AG09309 (cell line): ENCODE measurements at regions not wholly inside any gene's neighbourhood (a gene's known extent, or its start where the extent isn't known, plus 50 kb on each side); places are given as distances from the start of the nearest gene placed in this dataset.
"Not testable (repeated sequence)": the region's sequence is repeated elsewhere in the genome, so short reads cannot be mapped to it uniquely, and the experiment has no call there.

Source experiments
- DNase-seq: peaks from one replicate; pipeline ENCODE4 v3.0.0-alpha.2; 2010; ENCODE audit warnings: low read depth
- H3K4me3 ChIP-seq: 2 replicates; pipeline ENCODE4 v1.5.1; 2011; ENCODE audit warnings: mild to moderate bottlenecking, low read depth, low read length, moderate library complexity; ENCODE audit not compliant: control insufficient read depth
- TF ChIP-seq, protein P1 (sequence below): IDR thresholded peaks from 2 replicates; pipeline ENCODE4 v1.5.1; 2011; ENCODE audit warnings: mild to moderate bottlenecking, low read depth, low read length, inconsistent platforms; ENCODE audit not compliant: insufficient read depth, control insufficient read depth; ENCODE audit errors: missing control alignments

DNA sequence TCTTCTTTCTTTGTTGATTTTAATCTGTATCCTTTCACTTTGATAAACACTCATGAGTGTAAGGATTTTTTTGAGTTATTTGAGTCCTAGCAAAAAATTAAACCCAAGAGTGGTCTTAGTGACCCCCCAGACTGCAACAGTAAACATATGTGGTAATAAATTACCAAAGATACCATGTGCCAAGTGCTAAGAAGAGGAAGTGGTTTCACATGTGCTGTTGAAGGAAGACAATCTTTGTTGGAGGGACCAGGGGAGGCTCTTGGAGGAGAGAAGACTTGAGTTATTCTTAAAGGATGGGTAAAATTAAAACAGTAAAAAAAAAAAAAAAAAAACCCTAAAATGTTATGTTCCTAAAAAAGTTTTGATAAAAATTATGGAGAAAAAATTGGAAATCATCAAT lies 150.2 kb downstream of the SEC23IP start:
- H3K4me3 ChIP-seq: no peak overlapping the region
- TF ChIP-seq, protein P1, sequence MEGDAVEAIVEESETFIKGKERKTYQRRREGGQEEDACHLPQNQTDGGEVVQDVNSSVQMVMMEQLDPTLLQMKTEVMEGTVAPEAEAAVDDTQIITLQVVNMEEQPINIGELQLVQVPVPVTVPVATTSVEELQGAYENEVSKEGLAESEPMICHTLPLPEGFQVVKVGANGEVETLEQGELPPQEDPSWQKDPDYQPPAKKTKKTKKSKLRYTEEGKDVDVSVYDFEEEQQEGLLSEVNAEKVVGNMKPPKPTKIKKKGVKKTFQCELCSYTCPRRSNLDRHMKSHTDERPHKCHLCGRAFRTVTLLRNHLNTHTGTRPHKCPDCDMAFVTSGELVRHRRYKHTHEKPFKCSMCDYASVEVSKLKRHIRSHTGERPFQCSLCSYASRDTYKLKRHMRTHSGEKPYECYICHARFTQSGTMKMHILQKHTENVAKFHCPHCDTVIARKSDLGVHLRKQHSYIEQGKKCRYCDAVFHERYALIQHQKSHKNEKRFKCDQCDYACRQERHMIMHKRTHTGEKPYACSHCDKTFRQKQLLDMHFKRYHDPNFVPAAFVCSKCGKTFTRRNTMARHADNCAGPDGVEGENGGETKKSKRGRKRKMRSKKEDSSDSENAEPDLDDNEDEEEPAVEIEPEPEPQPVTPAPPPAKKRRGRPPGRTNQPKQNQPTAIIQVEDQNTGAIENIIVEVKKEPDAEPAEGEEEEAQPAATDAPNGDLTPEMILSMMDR: no peak
- DNase-seq: no peak

DNA sequence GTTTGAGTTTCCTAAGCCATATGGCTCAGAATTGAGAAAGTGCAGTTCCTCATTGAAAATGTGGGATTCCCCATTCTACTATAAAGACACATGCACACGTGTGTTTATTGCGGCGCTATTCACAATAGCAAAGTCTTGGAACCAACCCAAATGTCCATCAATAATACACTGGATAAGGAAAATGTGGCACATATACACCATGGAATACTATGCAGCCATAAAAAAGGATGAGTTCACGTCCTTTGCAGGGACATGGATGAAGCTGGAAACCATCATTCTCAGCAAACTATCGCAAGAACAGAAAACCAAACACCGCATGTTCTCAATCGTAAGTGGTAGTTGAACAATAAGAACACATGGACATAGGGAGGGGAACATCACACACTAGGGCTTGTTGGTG lies 154.8 kb downstream of the SEC23IP start:
- not testable (repeated sequence) for H3K4me3 ChIP-seq, DNase-seq

DNA sequence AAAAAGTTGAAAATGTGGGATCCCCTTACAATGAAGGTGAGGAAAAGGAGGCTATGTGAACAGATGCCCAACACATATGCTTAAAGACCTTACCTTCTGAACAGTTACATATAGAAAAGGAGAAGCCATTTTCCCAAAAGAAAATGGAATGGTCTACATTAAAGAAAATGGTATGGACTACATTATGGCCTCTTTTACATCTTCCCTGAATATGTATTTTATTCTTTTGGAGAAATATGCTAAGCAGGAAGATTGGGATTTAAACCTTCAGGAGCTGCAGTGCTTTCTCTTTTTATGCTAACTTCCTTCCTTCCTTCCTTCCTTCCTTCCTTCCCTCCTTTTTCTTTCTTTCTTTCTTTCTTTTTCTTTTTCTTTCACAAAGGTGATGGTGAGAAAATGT lies 155.4 kb downstream of the SEC23IP start:
- TF ChIP-seq, protein P1: no peak
- DNase-seq: no peak
- no peak overlapping the region for H3K4me3 ChIP-seq

DNA sequence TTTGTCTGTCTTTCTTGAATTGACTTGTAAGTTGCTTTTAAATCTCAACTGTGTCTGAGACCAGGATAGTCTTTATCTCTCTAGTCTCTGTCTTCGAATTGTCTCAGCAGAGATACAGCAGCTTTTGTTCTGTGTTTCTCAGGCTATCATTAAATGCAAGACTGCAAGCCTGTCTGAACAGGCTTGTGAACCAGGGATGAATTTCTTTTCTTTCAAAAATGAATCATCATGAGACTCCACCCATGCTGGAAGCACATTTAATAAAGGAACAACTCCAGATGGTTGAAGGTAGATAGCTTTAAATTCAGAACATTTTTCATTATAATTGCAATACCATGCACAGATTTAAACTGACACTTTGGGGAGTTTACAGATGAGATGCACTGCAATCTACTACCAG lies 155.9 kb downstream of the SEC23IP start:
- no peak for DNase-seq
- H3K4me3 ChIP-seq: no peak overlapping the region
- TF ChIP-seq, protein P1: no peak

DNA sequence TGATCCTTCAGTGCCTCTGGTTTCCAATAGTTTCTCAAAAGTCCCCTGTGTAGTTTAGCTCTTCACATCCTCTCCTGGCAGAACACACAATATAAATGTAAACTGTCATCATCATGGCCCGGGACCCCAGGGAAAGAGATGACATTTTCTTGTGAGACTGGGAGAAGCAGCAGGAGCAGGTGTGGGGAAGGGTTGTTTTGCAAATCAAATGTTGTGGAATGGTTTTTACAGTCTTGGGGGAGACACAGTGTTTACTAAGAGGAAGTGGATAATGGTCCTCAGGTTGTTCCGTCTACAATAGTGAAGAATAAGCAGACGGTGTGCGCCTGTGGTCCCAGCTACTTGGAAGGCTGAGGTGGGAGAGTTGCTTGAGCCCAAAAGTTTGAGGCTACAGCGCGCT lies 159.1 kb downstream of the SEC23IP start:
- TF ChIP-seq, protein P1: no peak
- no peak for DNase-seq
- H3K4me3 ChIP-seq: no peak overlapping the region

DNA sequence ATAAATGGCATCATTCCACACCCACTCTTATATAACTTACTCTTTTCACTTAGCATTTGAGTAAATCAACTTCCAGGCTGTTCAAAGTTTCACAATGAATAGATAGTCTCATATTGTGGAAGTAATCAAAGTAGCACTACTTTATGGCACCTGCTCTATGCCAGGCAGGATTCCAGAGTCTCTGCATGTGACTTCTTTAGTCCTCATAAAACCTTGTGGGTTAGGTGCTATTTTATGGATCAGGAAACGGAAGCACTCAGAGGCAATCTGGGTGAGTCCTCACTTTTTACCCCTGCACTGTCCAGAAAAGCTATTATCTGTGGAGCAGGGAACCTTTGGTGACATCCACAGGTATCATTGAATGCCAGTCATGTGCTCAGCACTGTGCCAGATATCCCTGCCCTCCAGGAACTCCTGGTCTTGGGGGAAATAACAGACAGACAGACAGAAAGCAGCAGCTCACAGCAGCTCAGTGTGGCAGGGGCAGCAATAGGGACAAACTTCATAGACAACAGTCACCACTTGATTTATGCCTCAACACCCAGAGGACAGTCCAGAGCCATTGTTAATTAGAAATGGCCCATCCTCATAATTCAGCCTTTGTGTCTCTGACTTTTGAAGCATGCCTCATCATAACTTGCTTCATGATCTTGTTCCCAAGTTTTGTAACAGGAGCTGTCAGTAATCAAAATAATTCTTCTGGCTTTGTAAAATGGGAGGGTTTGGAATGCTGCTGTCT lies 160.6 kb downstream of the SEC23IP start:
- no peak overlapping the region for H3K4me3 ChIP-seq
- DNase-seq: no peak
- TF ChIP-seq, protein P1: no peak

DNA sequence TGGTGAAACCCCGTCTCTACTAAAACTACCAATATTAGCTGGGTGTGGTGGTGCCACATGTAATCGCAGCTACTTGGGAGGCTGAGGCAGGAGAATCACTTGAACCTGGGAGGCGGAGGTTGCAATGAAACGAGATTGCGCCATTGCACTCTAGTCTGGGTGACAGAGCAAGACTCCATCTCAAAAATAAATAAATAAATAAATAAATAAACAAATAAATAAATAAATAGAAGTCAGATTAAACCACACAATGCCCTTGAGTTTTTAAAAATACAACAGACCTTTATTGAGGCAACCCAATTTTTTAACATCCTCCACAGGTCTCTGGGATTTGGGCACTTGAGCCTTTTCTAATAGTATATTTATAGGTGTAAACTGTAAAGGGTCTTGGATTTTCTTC lies 167.3 kb downstream of the SEC23IP start:
- not testable (repeated sequence) for H3K4me3 ChIP-seq, DNase-seq

DNA sequence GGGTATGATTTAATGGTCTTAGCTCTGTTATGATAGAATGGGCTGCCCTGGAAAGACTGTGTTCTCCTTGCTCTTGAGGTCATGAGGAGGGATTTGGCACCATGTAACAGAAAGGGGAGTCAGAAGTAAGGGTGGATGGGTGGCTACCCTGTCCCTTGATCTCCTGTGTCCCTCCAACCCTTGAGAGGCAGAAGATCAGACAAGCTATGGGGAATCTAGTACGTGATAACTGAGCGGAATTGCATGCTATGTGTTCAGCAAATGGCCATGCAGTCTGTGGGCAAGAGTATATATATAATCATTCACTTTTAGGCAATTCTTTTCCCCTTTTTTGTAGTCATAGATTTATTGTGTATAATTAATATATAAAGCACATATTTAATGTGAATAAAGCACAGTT lies 174.9 kb downstream of the SEC23IP start:
- DNase-seq: no peak
- H3K4me3 ChIP-seq: no peak overlapping the region
- TF ChIP-seq, protein P1: no peak
